ENCODE measurements at regions not wholly inside any gene's neighbourhood (a gene's known extent, or its start where the extent isn't known, plus 50 kb on each side); places are given as distances from the start of the nearest gene placed in this dataset.
"Not testable (repeated sequence)": the region's sequence is repeated elsewhere in the genome, so short reads cannot be mapped to it uniquely, and the experiment has no call there.

DNA sequence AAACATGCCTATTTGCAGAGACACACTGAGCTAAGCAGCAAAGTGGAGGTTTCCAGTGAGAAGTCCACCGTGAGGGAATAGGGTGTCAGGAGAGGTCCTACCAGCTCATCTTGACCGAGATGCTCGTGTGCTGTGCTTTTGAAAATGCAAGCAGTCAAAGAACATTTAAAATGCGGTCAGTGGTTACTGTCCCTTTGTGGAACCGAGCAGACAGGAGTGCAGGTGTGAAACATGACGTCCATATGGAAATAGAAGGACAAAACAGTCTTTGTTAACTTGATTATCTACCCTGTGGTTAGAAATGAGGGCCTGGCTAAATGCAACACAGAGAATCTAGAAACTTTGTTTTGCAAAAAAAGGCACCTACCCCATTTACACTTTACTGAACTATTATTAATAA, 473.3 kb downstream of the SPATA31A6 start:
- ATAC-seq; H3K27me3 ChIP-seq; H3K4me3 ChIP-seq; intact Hi-C loops (cut with DNase I); H3K36me3 ChIP-seq; H3K4me1 ChIP-seq; DNase-seq; H3K9me3 ChIP-seq; H3K27ac ChIP-seq: not testable (repeated sequence)
- no CpG with 5 or more reads among the region's 6 CpGs for WGBS (ENCODE audit: insufficient coverage, low coverage, low lambda C conversion rate, missing lambda C conversion rate)

DNA sequence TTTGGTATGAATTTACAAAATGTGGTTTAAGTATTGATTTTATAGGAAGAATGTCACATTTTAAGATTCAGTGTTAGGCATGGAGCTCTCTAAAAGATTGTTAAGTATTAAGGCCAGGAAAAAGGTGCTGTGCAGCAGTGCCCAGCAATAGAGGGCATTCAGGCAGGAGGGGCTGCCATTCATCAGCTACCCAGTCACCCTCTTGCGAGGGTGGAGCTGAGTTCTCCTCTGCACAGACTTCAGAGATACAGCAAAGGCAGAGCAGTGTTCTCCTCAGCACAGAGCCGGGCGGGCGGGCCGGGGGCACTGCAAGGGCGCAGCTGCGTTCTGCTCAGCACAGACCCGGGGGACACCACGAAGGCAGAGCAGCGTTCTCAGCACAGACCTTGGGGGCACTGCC, 474.0 kb downstream of the SPATA31A6 start:
- H3K27me3 ChIP-seq; intact Hi-C loops (cut with DNase I); H3K4me1 ChIP-seq; H3K4me3 ChIP-seq; ATAC-seq; H3K27ac ChIP-seq; H3K36me3 ChIP-seq; DNase-seq; H3K9me3 ChIP-seq: not testable (repeated sequence)
- no CpG with 5 or more reads among the region's 10 CpGs for WGBS (ENCODE audit: insufficient coverage, low coverage, low lambda C conversion rate, missing lambda C conversion rate)

DNA sequence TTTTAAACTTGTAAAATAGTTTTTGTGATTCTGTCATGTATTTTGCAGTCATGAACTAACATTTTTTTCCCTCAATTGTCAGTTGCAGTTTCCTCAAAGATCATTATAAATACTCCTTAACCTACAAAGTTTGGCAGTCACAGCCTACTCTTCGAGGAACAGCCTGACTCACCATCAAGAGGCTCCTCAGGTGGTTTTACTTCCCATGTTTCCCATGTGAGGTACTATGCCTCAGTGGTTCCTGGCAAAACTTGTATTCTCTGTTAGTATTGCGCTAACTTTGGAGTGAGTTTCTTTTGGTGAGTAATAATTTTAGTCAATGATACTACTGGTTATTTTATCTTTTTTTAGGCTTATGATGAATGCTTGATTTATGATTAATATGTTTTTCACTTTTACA, 513.7 kb downstream of the SPATA31A6 start:
- H3K36me3 ChIP-seq; H3K9me3 ChIP-seq; H3K27ac ChIP-seq; DNase-seq; ATAC-seq; H3K4me1 ChIP-seq; H3K27me3 ChIP-seq; intact Hi-C loops (cut with DNase I); H3K4me3 ChIP-seq: not testable (repeated sequence)
- 22% methylated on average over 1 of the region's 2 CpGs for WGBS (ENCODE audit: insufficient coverage, low coverage, low lambda C conversion rate, missing lambda C conversion rate)

DNA sequence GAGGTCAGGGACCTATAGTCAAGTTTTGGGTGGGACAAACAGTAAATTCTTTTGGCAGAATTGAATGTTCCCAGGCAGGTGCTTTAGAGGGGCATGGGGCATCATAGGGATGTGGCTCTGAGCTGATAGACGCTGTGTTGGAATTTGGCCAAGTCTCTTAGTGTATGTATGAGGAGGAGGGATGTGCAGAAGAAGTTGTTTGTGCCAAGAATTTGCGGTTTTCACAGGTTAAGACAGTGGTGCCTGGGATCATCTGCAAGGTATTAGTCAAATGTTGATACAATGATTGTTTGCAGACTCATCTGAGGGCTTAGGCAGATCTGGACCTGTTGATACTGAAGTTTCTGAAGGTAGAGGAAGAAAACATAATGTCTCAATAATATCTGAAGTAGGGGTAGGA, 519.4 kb downstream of the SPATA31A6 start:
- H3K27me3 ChIP-seq; H3K4me1 ChIP-seq; H3K36me3 ChIP-seq; ATAC-seq; H3K4me3 ChIP-seq; DNase-seq; intact Hi-C loops (cut with DNase I); H3K27ac ChIP-seq; H3K9me3 ChIP-seq: not testable (repeated sequence)
- WGBS (ENCODE audit: insufficient coverage, low coverage, low lambda C conversion rate, missing lambda C conversion rate) = 52% methylated on average over 2 of the region's 2 CpGs

DNA sequence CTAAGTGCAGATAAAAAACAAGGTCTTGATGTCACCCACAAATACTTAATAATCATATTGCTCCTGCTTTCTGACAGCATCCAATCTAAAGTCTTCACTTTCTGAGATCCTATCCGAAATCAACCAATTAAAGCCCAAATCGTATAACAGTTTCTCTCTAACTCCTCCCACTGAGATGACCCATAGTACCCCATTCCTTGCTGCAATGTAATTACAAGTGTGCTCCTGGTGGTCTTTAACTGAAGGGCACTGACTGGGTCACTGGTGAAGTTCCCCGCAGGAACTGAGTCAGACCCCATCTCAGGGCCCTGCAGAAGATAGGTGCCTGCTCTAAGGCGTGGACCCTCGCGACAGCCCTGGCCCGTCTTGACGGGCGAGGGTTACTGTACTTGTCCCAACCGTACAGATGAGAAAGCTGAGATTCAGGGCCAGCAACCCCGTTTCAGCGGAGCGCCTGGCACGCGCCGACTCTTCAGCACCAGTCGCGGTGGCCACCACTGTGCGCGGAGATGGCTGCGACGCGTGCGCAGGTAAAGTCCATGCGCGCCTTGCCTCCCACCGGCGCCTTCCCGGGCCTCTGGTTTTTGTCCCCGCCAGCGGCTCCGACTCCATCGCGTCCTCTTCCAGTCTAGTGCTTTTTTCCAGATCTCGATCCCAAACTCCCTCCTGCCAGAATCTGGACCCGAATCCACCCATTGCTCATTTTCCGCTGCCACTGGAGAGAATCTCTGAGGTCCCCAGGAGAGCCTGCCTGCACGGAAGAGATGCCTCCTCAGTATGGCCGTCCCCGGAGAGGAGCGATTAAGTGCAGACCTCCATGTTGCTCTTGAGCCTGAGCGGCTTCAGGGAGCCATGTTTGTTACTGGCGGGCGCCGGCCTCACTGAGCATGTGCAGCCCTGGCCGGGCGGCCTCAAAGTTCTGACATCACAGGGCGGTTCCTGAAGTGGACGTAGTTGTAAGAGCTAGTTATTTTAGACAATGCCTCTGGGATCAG, 541.7 kb downstream of the SPATA31A6 start:
- H3K4me3 ChIP-seq = peak overlapping the region in 2 of 3 donors; percentile 28 to 36
- DNase-seq = peak in 1 of 3 donors; percentile 56
- WGBS (ENCODE audit: insufficient coverage, low coverage, low lambda C conversion rate, missing lambda C conversion rate) = 40% methylated on average over 4 of the region's 49 CpGs
- ATAC-seq; H3K4me1 ChIP-seq; H3K9me3 ChIP-seq; H3K27me3 ChIP-seq; intact Hi-C loops (cut with DNase I); H3K36me3 ChIP-seq; H3K27ac ChIP-seq: not testable (repeated sequence)

DNA sequence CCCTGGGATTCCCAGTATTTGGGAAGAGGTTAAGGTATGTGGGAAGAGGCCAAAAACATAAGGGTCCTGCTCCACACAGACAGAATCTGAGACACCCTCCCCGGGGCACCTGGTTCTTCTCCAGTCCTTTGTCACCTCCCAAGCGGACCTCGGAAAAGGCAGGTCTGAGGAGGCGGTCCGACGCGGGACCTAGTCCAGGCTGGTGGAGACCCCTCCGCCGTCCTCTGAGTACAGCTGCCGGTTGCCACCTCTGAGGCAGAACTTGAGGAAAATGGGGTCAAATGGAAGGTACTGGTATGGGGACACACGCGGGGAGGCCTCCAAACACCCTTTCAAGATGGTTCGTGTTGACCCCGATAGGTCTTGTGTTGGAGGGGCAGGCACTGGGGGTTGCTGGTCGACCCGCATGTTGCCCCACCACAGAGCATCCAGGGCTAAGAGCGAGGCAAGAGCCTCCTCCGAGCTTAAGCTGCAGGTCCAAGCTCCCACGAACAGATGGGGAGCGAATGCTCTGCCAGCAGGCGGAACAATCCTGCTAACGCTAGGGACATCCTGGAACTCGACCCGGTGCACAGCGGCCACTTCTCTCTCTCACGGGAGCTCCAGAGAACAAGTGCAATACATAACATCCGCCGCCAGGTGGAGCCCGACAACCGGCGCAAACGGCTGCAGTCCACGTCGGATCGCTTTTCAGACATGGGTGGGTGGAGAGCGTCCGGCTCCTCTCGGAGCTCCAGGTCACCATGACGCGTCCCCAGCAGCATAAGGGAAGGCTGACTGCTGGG, 559.8 kb downstream of the SPATA31A6 start:
- H3K4me1 ChIP-seq; H3K27ac ChIP-seq; intact Hi-C loops (cut with DNase I); H3K27me3 ChIP-seq; H3K36me3 ChIP-seq; H3K9me3 ChIP-seq: not testable (repeated sequence)
- peak; percentile 96 to 98 (median 97) for ATAC-seq
- DNase-seq = peak; percentile 79 to 86 (median 81)
- H3K4me3 ChIP-seq = peak overlapping the region in 1 of 3 donors; percentile 2
- TF ChIP-seq, protein P1, sequence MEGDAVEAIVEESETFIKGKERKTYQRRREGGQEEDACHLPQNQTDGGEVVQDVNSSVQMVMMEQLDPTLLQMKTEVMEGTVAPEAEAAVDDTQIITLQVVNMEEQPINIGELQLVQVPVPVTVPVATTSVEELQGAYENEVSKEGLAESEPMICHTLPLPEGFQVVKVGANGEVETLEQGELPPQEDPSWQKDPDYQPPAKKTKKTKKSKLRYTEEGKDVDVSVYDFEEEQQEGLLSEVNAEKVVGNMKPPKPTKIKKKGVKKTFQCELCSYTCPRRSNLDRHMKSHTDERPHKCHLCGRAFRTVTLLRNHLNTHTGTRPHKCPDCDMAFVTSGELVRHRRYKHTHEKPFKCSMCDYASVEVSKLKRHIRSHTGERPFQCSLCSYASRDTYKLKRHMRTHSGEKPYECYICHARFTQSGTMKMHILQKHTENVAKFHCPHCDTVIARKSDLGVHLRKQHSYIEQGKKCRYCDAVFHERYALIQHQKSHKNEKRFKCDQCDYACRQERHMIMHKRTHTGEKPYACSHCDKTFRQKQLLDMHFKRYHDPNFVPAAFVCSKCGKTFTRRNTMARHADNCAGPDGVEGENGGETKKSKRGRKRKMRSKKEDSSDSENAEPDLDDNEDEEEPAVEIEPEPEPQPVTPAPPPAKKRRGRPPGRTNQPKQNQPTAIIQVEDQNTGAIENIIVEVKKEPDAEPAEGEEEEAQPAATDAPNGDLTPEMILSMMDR (IDR thresholded peaks at IDR 0.05) = peak; percentile 62 to 83 (median 70)
- 13% methylated on average over 8 of the region's 40 CpGs for WGBS (ENCODE audit: insufficient coverage, low coverage, low lambda C conversion rate, missing lambda C conversion rate)

DNA sequence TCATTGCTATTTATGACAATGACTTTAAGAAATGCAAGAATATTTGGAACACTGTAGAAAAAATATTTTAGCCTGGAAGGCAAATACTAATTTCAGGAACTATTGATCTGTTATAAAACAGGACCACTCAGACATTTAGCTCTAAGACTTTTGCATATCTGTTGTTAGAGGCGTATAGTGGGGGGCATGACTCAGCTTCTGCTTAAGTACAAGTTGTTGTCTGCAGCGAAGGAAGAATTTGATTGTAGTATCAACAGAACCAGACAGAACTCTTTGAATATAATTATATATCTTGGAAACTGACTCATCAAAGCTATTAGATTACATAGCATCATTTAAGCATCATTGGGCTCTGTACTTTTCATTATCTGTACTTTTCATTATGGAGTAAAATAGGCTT, 573.8 kb downstream of the SPATA31A6 start:
- H3K27ac ChIP-seq; H3K4me3 ChIP-seq; H3K9me3 ChIP-seq; H3K36me3 ChIP-seq; H3K27me3 ChIP-seq; intact Hi-C loops (cut with DNase I); H3K4me1 ChIP-seq; DNase-seq; ATAC-seq: not testable (repeated sequence)
- WGBS (ENCODE audit: insufficient coverage, low coverage, low lambda C conversion rate, missing lambda C conversion rate) = 57% methylated on average over 2 of the region's 2 CpGs

DNA sequence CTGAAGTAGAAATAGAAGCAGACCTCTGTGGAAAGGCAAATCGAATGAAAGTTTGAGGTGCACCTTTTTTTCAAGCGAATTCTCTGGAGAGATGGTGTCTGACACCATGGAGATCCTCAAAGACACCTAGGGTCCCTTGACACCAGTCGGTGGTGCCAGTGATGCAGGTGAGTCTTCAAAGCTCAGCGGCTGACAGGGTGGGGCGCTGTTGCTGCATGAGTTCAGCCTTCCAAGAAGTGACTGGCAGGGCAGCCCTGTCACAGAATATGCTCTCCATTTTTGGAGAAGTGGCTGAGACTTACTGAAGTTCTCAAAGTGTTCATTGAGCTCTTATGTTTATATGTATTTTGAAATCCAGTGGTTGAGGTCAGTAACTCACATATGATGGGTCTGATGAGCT, 575.9 kb downstream of the SPATA31A6 start:
- DNase-seq; H3K27me3 ChIP-seq; H3K4me3 ChIP-seq; H3K4me1 ChIP-seq; H3K9me3 ChIP-seq; ATAC-seq; H3K27ac ChIP-seq; intact Hi-C loops (cut with DNase I); H3K36me3 ChIP-seq: not testable (repeated sequence)
- WGBS (ENCODE audit: insufficient coverage, low coverage, low lambda C conversion rate, missing lambda C conversion rate) = 21% methylated on average over 3 of the region's 5 CpGs

DNA sequence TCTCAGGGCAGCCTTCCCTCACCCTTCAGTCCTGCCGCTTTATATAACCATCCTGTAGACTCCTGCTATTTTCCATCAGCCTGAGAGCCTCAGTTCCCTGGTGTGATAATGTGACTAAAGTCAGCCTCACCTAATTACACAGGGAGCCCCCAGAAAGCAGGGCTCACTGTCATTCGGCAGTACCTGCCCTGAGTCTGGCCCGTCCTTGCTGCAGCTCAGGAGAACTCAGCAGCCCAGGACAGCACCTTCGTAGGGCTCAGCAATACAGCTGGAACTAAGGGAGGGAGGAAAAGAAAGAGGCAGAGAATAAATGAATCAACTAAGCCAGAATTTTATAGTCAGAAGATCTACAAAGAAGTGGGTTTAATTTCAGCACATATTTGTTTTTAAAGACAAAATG, 598.7 kb downstream of the SPATA31A6 start:
- WGBS (ENCODE audit: insufficient coverage, low coverage, low lambda C conversion rate, missing lambda C conversion rate) = 35% methylated on average over 4 of the region's 4 CpGs
- H3K9me3 ChIP-seq; H3K27ac ChIP-seq; H3K4me1 ChIP-seq; H3K27me3 ChIP-seq; H3K36me3 ChIP-seq; DNase-seq; intact Hi-C loops (cut with DNase I); H3K4me3 ChIP-seq: not testable (repeated sequence)
- ATAC-seq = peak in 1 of 4 donors; percentile 40

DNA sequence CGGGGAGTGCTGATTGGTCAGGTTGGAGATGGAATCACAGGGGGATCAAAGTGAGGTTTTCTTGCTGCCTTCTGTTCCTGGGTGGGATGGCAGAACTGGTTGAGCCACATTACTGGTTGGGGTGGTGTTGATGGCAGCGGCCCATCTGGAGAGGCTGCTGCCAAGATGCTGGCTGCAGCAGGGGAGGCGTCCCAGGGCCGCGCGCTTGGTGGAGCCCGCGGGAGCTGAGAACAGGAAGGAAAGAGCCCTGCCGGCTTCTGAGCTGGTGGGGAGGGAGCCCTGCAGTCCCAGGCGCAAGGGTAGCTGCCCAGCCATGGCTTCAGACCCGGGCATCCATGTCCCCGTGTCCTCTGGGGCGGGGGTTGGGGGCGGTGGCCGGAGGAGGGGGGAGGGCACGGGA, 609.3 kb downstream of the SPATA31A6 start:
- 80% methylated on average over 2 of the region's 16 CpGs for WGBS (ENCODE audit: insufficient coverage, low coverage, low lambda C conversion rate, missing lambda C conversion rate)
- DNase-seq; H3K4me1 ChIP-seq; ATAC-seq; H3K4me3 ChIP-seq; intact Hi-C loops (cut with DNase I); H3K9me3 ChIP-seq; H3K36me3 ChIP-seq; H3K27ac ChIP-seq; H3K27me3 ChIP-seq: not testable (repeated sequence)

Measured in right lobe of liver (tissue), 6 donors.